ENCODE measurements at regions not wholly inside any gene's neighbourhood (a gene's known extent, or its start where the extent isn't known, plus 50 kb on each side); places are given as distances from the start of the nearest gene placed in this dataset.
"Not testable (repeated sequence)": the region's sequence is repeated elsewhere in the genome, so short reads cannot be mapped to it uniquely, and the experiment has no call there.

DNA sequence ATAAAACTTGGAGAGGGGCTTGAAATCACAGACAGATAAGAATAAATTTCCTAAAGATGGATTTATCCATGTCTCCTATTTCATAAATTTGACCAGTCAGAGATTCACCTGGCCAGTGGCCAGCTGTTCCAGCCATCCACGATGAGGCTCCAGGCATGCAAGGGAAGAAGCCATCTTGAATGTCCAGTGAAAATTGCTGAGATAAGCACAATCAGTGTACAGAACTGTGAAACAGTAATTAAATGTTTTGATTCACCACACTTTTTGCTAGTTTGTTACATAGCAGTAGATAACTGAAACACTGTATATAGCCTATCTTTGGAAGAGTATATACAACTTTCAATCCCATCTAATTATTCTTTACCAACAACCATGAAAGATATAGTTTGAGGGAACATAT lies 163.5 kb downstream of the HINT1 start:
- DNase-seq: no peak

DNA sequence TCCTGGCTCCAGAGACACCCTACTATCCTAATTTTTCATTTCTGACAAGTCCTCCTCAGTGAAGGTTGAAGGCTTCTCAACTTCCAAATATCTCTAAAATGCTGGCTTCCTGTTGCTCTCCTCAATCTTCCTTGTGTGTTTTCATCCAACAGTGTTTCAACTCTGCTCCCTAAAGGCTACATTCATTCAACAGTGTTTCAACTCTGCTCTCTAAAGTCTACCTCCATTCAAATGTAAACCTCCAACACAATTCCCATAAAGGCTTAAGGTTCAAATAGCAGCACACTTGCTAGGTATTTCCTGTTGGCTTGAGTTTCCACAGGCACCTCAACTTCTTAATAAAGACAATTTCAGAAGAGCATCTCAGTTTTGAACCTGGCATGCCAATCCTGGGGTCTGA lies 164.8 kb downstream of the HINT1 start:
- no peak for DNase-seq

DNA sequence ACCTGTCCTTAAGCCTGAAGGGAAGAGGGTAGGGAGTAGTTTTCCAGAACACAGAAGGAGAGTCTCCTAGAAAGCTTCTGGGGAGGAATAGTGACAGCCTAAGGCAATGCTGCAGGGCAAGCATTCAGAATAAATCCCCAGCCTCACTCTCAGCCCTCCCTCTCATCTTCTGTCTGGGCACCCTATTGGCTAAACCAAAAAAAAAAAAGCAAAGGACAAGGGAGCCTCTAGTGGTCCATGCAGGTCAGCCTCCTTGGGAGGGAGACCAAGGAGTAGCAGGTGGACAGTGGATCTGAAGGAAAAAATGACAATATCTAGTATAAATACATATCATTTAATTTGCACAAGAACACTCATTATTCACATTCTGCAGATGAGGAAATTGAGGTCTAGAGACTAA lies 168.3 kb downstream of the HINT1 start:
- DNase-seq: not testable (repeated sequence)

DNA sequence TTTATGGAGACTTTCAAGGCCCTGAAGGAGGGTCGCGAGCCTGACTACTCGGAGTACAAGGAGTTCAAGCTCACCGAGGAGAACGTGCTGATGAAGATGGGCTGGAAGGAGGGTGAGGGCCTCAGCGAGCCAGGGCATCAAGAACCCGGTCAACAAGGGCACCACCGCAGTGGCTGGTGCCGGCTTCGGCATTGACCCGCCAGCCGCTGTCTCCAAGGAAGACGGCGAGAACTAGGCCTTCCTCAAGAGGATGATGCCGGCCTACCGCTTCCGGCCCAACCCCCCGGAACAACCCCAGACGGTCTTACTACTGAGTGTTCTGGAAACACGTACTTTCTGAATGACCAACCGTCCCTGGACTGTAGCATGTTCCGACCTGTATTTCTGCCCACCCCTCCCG lies 169.2 kb downstream of the HINT1 start:
- no peak for DNase-seq

DNA sequence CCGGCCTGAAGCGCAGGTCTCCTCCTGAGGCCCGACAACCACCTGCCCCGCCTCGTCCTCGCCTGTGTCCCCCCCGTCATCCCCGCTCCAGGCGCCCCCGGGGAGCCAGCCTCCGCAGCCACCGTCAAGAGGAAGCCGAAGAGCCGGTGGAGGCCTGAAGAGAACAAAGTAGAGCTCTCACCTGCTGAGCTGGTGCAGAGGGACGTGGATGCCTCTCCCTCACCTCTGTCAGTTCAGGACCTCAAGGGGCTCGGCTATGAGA lies 169.9 kb downstream of the HINT1 start:
- DNase-seq: no peak

DNA sequence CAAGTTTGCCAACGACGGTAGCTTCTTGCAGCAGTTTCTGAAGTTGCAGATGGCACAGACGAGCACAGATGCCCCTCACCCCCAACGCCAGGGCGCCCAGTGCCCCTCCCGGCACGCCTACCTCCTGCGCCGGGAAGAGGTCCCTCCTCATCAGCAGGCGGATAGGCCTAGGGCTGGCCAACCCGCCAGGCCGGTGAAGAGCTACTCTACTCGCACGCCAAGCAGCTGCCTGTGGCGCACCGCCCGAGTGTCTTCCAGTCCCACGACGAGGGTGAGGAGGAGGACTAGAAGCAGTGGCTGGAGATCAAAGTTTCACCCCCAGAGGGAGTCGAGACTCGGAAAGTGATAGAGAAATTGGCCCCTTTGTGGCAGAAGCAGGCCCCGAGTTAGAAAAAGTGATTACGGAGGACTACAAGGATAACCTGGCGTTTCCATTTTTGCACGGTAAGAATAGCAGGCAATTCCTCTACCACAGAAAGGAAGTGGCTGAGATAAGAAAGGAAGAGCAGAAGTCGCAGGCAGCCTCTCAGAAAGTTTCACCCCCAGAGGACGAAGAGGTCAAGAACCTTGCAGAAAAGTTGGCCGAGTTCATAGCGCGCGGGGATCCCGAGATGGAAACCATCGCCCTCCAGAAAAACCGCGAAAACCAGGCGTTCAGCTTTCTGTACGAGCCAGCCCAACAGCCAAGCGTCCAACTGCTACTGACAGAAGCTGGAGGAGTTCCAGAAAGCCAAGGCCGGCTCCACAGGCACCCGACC lies 170.4 kb downstream of the HINT1 start:
- no peak for DNase-seq

DNA sequence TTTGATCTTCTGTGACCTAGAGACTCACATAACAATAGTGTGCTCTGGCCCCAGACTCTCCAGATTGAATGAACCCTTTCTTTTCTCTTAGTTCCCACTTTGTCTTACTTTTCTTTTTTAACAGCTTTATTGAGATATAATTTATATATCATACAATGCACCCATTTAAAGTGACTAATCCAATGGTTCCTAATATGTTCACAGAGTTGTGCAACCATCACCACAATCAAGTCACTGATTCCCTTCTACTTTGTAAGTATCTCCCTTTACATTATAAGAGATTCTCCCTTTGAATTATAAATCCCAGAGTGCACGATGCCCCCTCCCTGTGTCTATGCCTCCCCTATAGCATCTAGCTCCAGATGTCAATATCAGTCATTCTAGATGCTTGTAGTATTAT lies 172.4 kb downstream of the HINT1 start:
- DNase-seq: no peak

GRCh38 chr5:130992095-130992494 lies 173.0 kb downstream of the HINT1 start:
- DNase-seq: no peak

GRCh38 chr5:130985776-130986175 lies 179.3 kb downstream of the HINT1 start:
- no peak for DNase-seq

- no peak for DNase-seq
Observed at GRCh38 chr5:130981663-130982062, 183.4 kb downstream of the HINT1 start.

DNA sequence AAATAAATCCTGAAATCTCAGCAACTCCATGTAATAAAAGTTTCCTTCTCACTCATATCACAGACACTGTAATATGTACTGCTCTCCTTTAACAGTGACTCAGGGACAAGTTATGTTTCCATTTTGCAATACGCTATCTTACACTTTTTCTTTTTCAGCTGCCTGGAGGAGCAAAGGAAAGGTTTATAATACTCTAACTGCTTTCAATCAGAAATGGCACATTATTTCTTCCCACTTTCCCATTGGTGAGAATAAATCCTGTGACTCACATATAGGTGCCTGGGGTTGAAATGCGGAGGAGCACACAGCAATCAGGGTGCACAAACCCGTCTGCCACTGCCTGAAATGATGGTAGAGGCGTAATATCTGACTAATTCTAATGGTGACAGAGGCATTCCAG lies 186.6 kb downstream of the HINT1 start:
- DNase-seq: no peak

- DNase-seq: no peak
Observed at GRCh38 chr5:130976493-130976892, 188.6 kb downstream of the HINT1 start.

DNA sequence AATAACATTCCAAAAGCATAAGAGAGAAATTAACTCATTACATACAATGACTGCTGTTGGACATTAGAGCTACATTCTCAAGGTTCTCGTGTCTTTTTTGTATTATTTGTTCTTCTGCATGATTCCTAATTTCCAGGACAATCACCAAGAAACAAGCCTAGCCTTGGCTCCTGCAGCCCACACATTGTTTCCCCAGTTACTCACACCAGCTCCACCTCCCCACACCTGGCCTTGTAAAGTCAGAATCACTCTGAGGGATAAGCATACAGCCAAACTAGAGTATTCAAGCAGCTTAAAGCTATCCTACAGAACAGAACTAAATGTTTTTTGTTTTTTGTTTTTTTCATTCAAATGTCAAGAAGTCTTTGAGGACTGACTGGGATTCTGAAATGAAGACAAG lies 189.2 kb downstream of the HINT1 start:
- no peak for DNase-seq

- DNase-seq: no peak
Observed at GRCh38 chr5:130975299-130975698, 189.8 kb downstream of the HINT1 start.

- DNase-seq: no peak
Observed at GRCh38 chr5:130974021-130974683, 190.9 kb downstream of the HINT1 start.

- DNase-seq: no peak
Observed at GRCh38 chr5:130966990-130967525, 198.0 kb downstream of the HINT1 start.

DNA sequence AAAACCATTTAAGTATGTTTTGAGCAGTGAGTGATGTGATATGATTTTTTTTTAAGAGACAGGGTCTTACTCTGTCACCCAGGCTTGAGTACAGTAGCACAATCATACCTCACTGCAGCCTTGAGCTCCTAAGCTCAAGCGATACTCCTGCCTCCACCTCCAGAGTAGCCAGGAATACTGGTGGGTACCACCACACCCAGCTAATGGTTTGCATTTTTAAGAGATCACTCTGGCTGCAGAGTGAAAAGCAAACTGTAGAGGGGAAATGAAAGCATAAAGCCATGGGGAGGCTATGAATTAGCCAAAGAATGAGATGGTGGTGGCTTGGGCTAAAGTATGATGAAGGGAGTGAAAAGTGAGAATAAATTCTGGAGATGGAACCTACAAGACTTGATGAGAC lies 199.1 kb downstream of the HINT1 start:
- DNase-seq: no peak

- DNase-seq: no peak
Observed at GRCh38 chr5:130965360-130965759, 199.7 kb downstream of the HINT1 start.

DNA sequence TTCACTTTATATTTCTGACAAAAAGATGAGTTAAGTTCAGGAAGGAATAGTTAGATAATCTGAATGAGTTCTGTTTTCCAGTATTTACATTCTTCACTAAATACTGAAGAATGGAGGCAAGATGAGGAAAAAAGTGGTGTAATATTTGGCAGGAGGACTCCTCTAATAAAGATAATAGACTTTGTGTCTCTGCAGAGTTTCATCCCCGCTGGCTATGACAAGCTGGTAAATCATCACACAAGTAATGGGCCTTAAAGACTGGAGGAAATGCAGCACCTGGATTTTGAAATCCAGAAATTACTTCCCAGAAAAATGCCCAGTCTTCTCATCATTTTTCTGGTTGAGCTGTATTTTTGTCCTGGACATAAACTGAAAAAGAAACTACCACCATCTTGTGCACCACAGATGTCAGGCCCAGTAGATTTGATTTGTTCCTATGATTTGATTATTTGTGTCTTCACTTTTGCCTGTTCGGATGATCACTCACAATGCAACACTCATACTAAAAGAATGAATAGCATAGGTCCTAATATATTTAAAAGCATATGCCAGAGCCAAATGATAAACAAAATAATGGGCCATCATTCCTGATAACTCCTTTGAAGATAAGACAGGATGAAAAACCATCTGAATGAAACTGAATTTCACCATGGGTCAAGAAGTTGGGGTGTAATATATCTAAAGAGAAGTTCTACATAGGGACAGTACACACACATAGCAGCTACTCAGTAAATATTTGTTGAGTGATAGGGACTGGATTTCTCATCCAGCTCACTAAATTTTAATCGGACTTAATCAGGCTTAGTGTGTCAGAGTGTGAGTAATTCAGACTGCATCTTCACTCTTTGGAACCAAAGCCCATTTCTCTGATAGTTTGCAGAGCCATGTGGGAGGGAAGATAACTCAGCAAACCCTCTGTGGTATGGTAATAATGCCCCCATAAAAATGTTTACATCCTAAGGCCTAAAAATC lies 200.5 kb downstream of the HINT1 start:
- no peak for DNase-seq

DNA sequence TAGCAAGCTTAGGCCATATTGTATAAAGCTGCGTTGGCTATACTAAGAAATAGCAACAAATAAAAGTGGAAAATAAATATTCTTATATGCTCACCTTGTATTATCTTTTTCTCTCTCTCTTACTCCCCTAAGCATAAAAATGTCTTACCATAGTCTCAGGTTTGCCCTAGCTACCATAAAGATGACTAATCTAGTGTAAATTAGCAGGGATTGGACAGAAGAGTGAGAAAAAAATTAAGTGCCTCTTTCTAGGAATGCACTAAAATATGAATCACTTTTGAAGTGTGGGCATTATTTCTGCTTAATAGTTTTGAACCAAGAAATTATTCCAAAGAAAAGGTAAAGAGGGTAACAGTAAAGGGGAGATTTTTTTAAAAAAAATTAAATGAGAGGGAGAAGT lies 201.3 kb downstream of the HINT1 start:
- no peak for DNase-seq

DNA sequence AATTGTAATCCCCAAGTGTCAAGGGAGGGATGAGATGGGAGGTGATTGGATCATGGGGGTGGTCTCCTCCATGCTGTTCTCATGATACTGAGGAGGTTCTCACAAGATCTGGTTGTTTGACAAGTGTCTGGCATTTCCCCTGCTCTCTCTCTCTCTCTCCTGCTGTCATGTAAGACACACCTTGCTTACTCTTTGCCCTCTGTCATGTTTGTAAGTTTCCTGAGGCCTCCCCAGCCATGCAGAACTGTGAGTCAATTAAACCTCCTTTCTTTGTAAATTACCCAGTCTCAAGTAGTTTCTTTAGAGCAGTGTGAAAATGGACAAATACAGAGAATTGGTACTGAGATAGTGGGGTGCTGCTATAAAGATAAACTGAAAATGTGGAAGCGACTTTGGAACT lies 207.9 kb downstream of the HINT1 start:
- no peak for DNase-seq

DNA sequence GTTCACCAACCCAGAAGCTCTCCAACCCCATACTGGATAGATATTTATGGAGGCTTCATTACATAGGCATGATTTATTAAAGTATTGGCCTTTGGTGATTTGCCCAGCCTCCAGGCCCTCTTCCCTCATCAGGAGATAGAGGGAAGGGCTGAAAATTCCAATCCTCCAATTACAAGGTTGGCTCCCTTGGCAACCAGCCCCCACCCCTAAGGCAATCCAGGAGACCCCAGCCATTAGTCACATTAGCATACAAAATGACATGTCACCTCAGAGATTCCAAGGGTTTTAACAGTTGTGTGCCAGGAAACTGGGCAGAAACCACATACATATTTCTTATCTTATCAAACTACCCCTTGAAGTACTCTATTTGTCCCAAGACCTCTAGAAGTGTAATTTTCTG lies 210.0 kb downstream of the HINT1 start:
- no peak for DNase-seq

DNA sequence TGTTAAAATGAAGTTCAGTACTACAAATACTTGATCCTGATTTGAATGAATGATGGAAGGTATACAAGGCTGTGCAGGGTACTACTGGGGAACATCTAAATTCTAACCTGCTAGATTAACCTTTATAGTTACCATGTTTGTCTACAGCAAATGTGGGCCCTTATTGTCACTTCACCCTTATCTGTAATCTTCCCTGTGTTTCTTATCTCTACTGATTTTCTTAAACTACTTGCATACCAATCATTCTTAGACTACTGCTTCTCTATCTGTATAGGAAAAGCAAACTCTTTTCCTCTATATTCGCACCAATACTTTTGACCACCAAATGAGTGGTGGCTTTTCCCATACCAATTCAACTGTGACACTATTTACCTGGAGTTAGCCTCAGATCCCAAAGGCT lies 210.7 kb downstream of the HINT1 start:
- DNase-seq: no peak

- no peak for DNase-seq
Observed at GRCh38 chr5:130939059-130939458, 226.0 kb downstream of the HINT1 start.
